Spleen (tissue), 11 donors: ENCODE measurements at regions not wholly inside any gene's neighbourhood (a gene's known extent, or its start where the extent isn't known, plus 50 kb on each side); places are given as distances from the start of the nearest gene placed in this dataset.

ENCODE experiments used
- DNase-seq: peaks from one replicate; pipeline ENCODE4 v3.0.0-alpha.2; 2020
- H3K27ac ChIP-seq, 8 donors: fragments of 200-600 bp; sonication (generic) in 7 of 8; 1 replicate in 4 of 8; 2 replicates in 4 of 8; pipeline versions ENCODE4 v1.5.0 to v1.8.0; 2016 to 2021; ENCODE audit warnings: inconsistent platforms in 4 of 8, mild to moderate bottlenecking in 4 of 8, moderate library complexity in 1 of 8
- H3K27me3 ChIP-seq, 7 donors: fragments of 200-600 bp; sonication (generic) in 6 of 7; replicated peaks in 1 of 7; 1 replicate in 4 of 7; 2 replicates in 3 of 7; pipeline versions ENCODE4 v1.5.0 to v1.8.0; 2016 to 2021; ENCODE audit warnings: inconsistent platforms in 3 of 7, mild to moderate bottlenecking in 1 of 7
- H3K36me3 ChIP-seq, 6 donors: fragments of 200-600 bp; sonication (generic) in 5 of 6; 1 replicate in 4 of 6; 2 replicates in 2 of 6; pipeline versions ENCODE4 v1.5.0 to v1.8.0; 2016 to 2021; ENCODE audit warnings: inconsistent platforms in 2 of 6
- H3K4me1 ChIP-seq, 6 donors: fragments of 200-600 bp; sonication (generic) in 5 of 6; 1 replicate in 3 of 6; 2 replicates in 3 of 6; pipeline versions ENCODE4 v1.5.0 to v1.8.0; 2016 to 2021; ENCODE audit warnings: inconsistent platforms in 3 of 6
- H3K4me3 ChIP-seq, 8 donors: fragments of 200-600 bp; sonication (generic) in 7 of 8; 1 replicate in 4 of 8; 2 replicates in 4 of 8; pipeline versions ENCODE4 v1.5.0 to v1.8.0; 2016 to 2021; ENCODE audit warnings: inconsistent platforms in 4 of 8, mild to moderate bottlenecking in 4 of 8, moderate library complexity in 2 of 8
- H3K9me3 ChIP-seq, 8 donors: fragments of 200-600 bp; sonication (generic) in 7 of 8; 1 replicate in 4 of 8; 2 replicates in 4 of 8; pipeline versions ENCODE4 v1.5.0 to v1.8.0; 2016 to 2021; ENCODE audit warnings: inconsistent platforms in 4 of 8
- CTCF ChIP-seq, 11 experiments: fragments of 200-600 bp in 7 of 11; fragments of 450-650 bp in 4 of 11; sonication (generic) in 4 of 11; IDR thresholded peaks in 8 of 11; conservative IDR thresholded peaks in 3 of 11; 1 replicate in 7 of 11; 2 replicates in 4 of 11; pipeline versions ENCODE4 v1.4.0 to v1.8.0; 2016 to 2021; ENCODE audit warnings: antibody characterized with exemption in 11 of 11, inconsistent platforms in 4 of 11, mild to moderate bottlenecking in 1 of 11
- POLR2A ChIP-seq, 3 donors: fragments of 450-650 bp; IDR thresholded peaks; one replicate each; pipeline ENCODE4 v1.5.1; 2017; ENCODE audit warnings: antibody characterized with exemption in 3 of 3, mild to moderate bottlenecking in 1 of 3
- POLR2AphosphoS5 ChIP-seq, 3 donors: sonication (generic); formaldehyde crosslinking; IDR thresholded peaks; one replicate each; pipeline ENCODE4 v1.5.1; 2017; ENCODE audit warnings: antibody characterized with exemption in 3 of 3
- WGBS, 5 donors: extraction: QIAGEN DNeasy Blood & Tissue Kit in 3 of 5; methylation state at CpG; one replicate each; pipeline versions ENCODE4 v1.1.5 to v1.1.7; 2013 to 2018; 5-methylcytosine and 5-hydroxymethylcytosine counted together
- intact Hi-C: fragments of 100-400 bp; cut with DNase I; formaldehyde crosslinking; loops from one replicate; pipeline ENCODE4 v1.15.0; 2023; ENCODE audit warnings: low total_unique reads
- donor health status: healthy with polysubstance abuse.
- donor health status: DM: no; HTN: no; CAD: no; lungs with moderate emphysema.
- donor health status: DM: no; HTN: no; CAD: no.
- donor health status: Bipolar disorder and iron deficiency.
- donor health status: healthy.
- donor health status: DM: no; HTN: no; CAD: no.
- donor health status: DM: yes; HTN: yes; CAD: no.

- intact Hi-C loops: no loop called here
- WGBS, 5 donors: 78 to 90% (median 87%) methylated on average over 5 of the region's 5 CpGs
- Histone ChIP-seq H3K4me1 (no peaks in the 10 kb centered on the region), H3K27me3 (peaks cover 0 to 4% (median 0%) of the 10 kb centered on the region in 7 donors), H3K36me3 (no peaks in the 10 kb centered on the region), H3K27ac (no peak overlapping the region), H3K4me3 (no peak overlapping the region), H3K9me3 (no peaks in the 10 kb centered on the region)
- no peak for DNase-seq
- TF ChIP-seq CTCF (IDR thresholded peaks at IDR 0.05 in 8 of 11, conservative IDR thresholded peaks at IDR 0.05 in 3 of 11) (no peak), POLR2AphosphoS5 (IDR thresholded peaks at IDR 0.05) (no peak), POLR2A (IDR thresholded peaks at IDR 0.05) (no peak)
Observed at GRCh38 chr7:115496006-115496405, 534.6 kb downstream of the TFEC start.

GRCh38 chr7:115494529-115495147, 535.9 kb downstream of the TFEC start:
- Histone ChIP-seq H3K4me1 (no peaks in the 10 kb centered on the region), H3K9me3 (no peaks in the 10 kb centered on the region), H3K36me3 (no peaks in the 10 kb centered on the region), H3K4me3 (no peak overlapping the region), H3K27me3 (peaks cover 0 to 4% (median 0%) of the 10 kb centered on the region in 7 donors), H3K27ac (no peak overlapping the region)
- TF ChIP-seq POLR2AphosphoS5 (IDR thresholded peaks at IDR 0.05) (no peak), CTCF (IDR thresholded peaks at IDR 0.05 in 8 of 11, conservative IDR thresholded peaks at IDR 0.05 in 3 of 11) (no peak), POLR2A (IDR thresholded peaks at IDR 0.05) (no peak)
- 55 to 70% (median 67%) methylated on average over 5 of the region's 5 CpGs for WGBS, 5 donors
- intact Hi-C loops: no loop called here
- no peak for DNase-seq

- no peak for DNase-seq
- H3K4me3 ChIP-seq: no peak overlapping the region
- TF ChIP-seq CTCF (IDR thresholded peaks at IDR 0.05 in 8 of 11, conservative IDR thresholded peaks at IDR 0.05 in 3 of 11) (no peak), POLR2A (IDR thresholded peaks at IDR 0.05) (no peak), POLR2AphosphoS5 (IDR thresholded peaks at IDR 0.05) (no peak)
- no peaks in the 10 kb centered on the region for H3K4me1 ChIP-seq
- H3K36me3 ChIP-seq: no peaks in the 10 kb centered on the region
- 76 to 82% (median 80%) methylated on average over 3 of the region's 3 CpGs for WGBS, 5 donors
- intact Hi-C loops: no loop called here
- no peaks in the 10 kb centered on the region for H3K9me3 ChIP-seq
- H3K27me3 ChIP-seq: no peaks in the 10 kb centered on the region
- no peak overlapping the region for H3K27ac ChIP-seq
Observed at GRCh38 chr7:115493381-115493780, 537.2 kb downstream of the TFEC start.

GRCh38 chr7:115491744-115492380, 538.7 kb downstream of the TFEC start:
- H3K4me1 ChIP-seq: no peaks in the 10 kb centered on the region
- H3K27me3 ChIP-seq: no peaks in the 10 kb centered on the region
- no peak overlapping the region for H3K27ac ChIP-seq
- H3K9me3 ChIP-seq: no peaks in the 10 kb centered on the region
- WGBS, 5 donors: 75 to 83% (median 76%) methylated on average over 4 of the region's 4 CpGs
- intact Hi-C loops: no loop called here
- no peak overlapping the region for H3K4me3 ChIP-seq
- no peak for DNase-seq
- no peak for TF ChIP-seq CTCF (IDR thresholded peaks at IDR 0.05 in 8 of 11, conservative IDR thresholded peaks at IDR 0.05 in 3 of 11)
- TF ChIP-seq POLR2A (IDR thresholded peaks at IDR 0.05): no peak
- no peak for TF ChIP-seq POLR2AphosphoS5 (IDR thresholded peaks at IDR 0.05)
- no peaks in the 10 kb centered on the region for H3K36me3 ChIP-seq
